Endothelial cell of umbilical vein (primary cell): ENCODE measurements at regions not wholly inside any gene's neighbourhood (a gene's known extent, or its start where the extent isn't known, plus 50 kb on each side); places are given as distances from the start of the nearest gene placed in this dataset.

Experiments
- BruUV-seq: library from RNA; stranded (reverse); fragments of 400-500 nt; replicated peaks from 2 replicates; lab custom pipeline; 2021; lab: Mats Ljungman, UMichigan
- CTCF ChIA-PET: fragments of 300-600, 350-600 bp; sonication (Branson Sonifier 250); formaldehyde crosslinking; loops from one replicate; lab custom pipeline; 2021; ENCODE audit warnings: antibody characterized with exemption, inconsistent platforms; lab: Charles Lee
- POLR2A ChIA-PET: fragments of 300-600, 350-600 bp; sonication (Branson Sonifier 250); formaldehyde crosslinking; loops from one replicate; lab custom pipeline; 2021; ENCODE audit warnings: antibody characterized with exemption, inconsistent platforms; lab: Charles Lee
- DNase-seq: peaks from one replicate; pipeline ENCODE4 v3.0.0-alpha.2; 2011; ENCODE audit warnings: low read depth, low spot score
- FAIRE-seq: peaks from 2 replicates; lab custom pipeline; 2011; peaks lifted over from hg19 to GRCh38; lab: Jason Lieb, UNC
- H2AFZ ChIP-seq: 2 replicates; pipeline ENCODE4 v1.6.0; 2012; ENCODE audit warnings: low read depth, low read length, control low read depth, inconsistent platforms
- H3K27ac ChIP-seq: 2 replicates; pipeline ENCODE4 v1.5.1; 2011; ENCODE audit warnings: low read depth, mild to moderate bottlenecking, control low read depth, low read length, moderate library complexity; ENCODE audit not compliant: insufficient read depth
- H3K27me3 ChIP-seq, 2 experiments: 2 replicates each; pipeline versions ENCODE4 v1.6.0 to v1.6.1; 2011; ENCODE audit warnings: low read length in 2 of 2, mixed read lengths in 1 of 2; ENCODE audit not compliant: control insufficient read depth in 2 of 2, insufficient read depth in 2 of 2
- H3K36me3 ChIP-seq, 2 experiments: 2 replicates in 1 of 2; 3 replicates in 1 of 2; pipeline ENCODE4 v1.5.1; 2011; ENCODE audit warnings: low read length in 2 of 2, mild to moderate bottlenecking in 1 of 2, moderate library complexity in 1 of 2; ENCODE audit not compliant: control insufficient read depth in 2 of 2, insufficient read depth in 2 of 2; ENCODE audit errors: extremely low read depth in 1 of 2
- H3K4me1 ChIP-seq: 3 replicates; pipeline ENCODE4 v1.5.1; 2011; ENCODE audit warnings: mild to moderate bottlenecking, low read length; ENCODE audit not compliant: control insufficient read depth, insufficient read depth; ENCODE audit errors: extremely low read depth
- H3K4me2 ChIP-seq: 2 replicates; pipeline ENCODE4 v1.6.1; 2011; ENCODE audit warnings: low read length, control low read depth, mixed read lengths; ENCODE audit not compliant: insufficient read depth
- H3K4me3 ChIP-seq, 3 experiments: fragments of 200-600 bp in 1 of 3; sonication (generic), shearing (Covaris generic) in 1 of 3; replicated peaks in 1 of 3; 2 replicates each; pipeline ENCODE4 v1.5.1; 2011 to 2016; ENCODE audit warnings: control low read depth in 3 of 3, low read length in 3 of 3, mild to moderate bottlenecking in 2 of 3, inconsistent platforms in 1 of 3, low read depth in 1 of 3, moderate library complexity in 1 of 3; ENCODE audit not compliant: insufficient read depth in 1 of 3
- H3K79me2 ChIP-seq: 2 replicates; pipeline ENCODE4 v1.6.0; 2012; ENCODE audit warnings: low read length, inconsistent platforms; ENCODE audit not compliant: control insufficient read depth, insufficient read depth
- H3K9ac ChIP-seq: replicated peaks from 2 replicates; pipeline ENCODE3; 2011; ENCODE audit warnings: low read length, control low read depth; ENCODE audit not compliant: insufficient read depth; ENCODE audit errors: extremely low read depth
- H3K9me1 ChIP-seq: replicated peaks from 3 replicates; pipeline ENCODE4 v1.6.0; 2011; ENCODE audit warnings: mild to moderate bottlenecking, low read length; ENCODE audit not compliant: control insufficient read depth, insufficient read depth; ENCODE audit errors: extremely low read depth
- H3K9me3 ChIP-seq: replicated peaks from 2 replicates; pipeline ENCODE4 v1.5.1; 2012; ENCODE audit warnings: low read length, inconsistent platforms; ENCODE audit not compliant: control insufficient read depth, insufficient read depth
- H4K20me1 ChIP-seq: replicated peaks from 2 replicates; pipeline ENCODE3; 2011; ENCODE audit warnings: mild to moderate bottlenecking, low read length; ENCODE audit not compliant: control insufficient read depth, insufficient read depth; ENCODE audit errors: extremely low read depth
- EZH2 ChIP-seq: IDR thresholded peaks from 2 replicates; pipeline ENCODE4 v1.6.1; 2012; ENCODE audit warnings: borderline replicate concordance, low read depth, mild to moderate bottlenecking, moderate library complexity, low read length, inconsistent platforms; ENCODE audit not compliant: severe bottlenecking
- FOS ChIP-seq: IDR thresholded peaks from 2 replicates; pipeline ENCODE4 v1.6.1; 2011; ENCODE audit warnings: mild to moderate bottlenecking, low read length, moderate library complexity, borderline replicate concordance; ENCODE audit not compliant: insufficient read depth
- GATA2 ChIP-seq: IDR thresholded peaks from 2 replicates; pipeline ENCODE4 v1.7.0; 2011; ENCODE audit warnings: low read depth, mild to moderate bottlenecking, moderate library complexity, mixed read lengths, low read length; ENCODE audit not compliant: insufficient read length, insufficient read depth
- JUN ChIP-seq: IDR thresholded peaks from 2 replicates; pipeline ENCODE4 v1.6.1; 2011; ENCODE audit warnings: borderline replicate concordance, low read depth; ENCODE audit not compliant: insufficient read length, insufficient read depth
- MYC ChIP-seq: IDR thresholded peaks from one replicate; pipeline ENCODE4 v1.6.1; 2011; ENCODE audit warnings: mild to moderate bottlenecking, low read depth, low read length
- POLR2A ChIP-seq: IDR thresholded peaks from 2 replicates; pipeline ENCODE4 v1.6.1; 2012; ENCODE audit warnings: low read depth, mild to moderate bottlenecking, control low read depth, low read length
- POLR2AphosphoS5 ChIP-seq: IDR thresholded peaks from 2 replicates; pipeline ENCODE4 v1.6.1; 2012; ENCODE audit warnings: low read depth, mild to moderate bottlenecking, control low read depth, low read length, moderate library complexity; ENCODE audit not compliant: insufficient read depth
- dilution Hi-C: fragments of 300-500 bp; cut with MboI; formaldehyde crosslinking; loops from one replicate; pipeline ENCODE4 v1.15.0; 2019; ENCODE audit warnings: low sequenced_read_pairs; ENCODE audit not compliant: extremely low pct_ligation_motif_present
- intact Hi-C: fragments of 100-400 bp; cut with micrococcal nuclease; formaldehyde crosslinking; loops from one replicate; pipeline ENCODE4 v1.10.0; 2022
- TF ChIP-seq, protein P1 (sequence below), 2 donors: IDR thresholded peaks; 1 replicate in 1 of 2; 2 replicates in 1 of 2; pipeline ENCODE4 v1.5.1; 2011; ENCODE audit warnings: low read length in 2 of 2, mild to moderate bottlenecking in 2 of 2, moderate library complexity in 2 of 2, control low read depth in 1 of 2, inconsistent platforms in 1 of 2, low read depth in 1 of 2; ENCODE audit not compliant: insufficient read depth in 1 of 2; ENCODE audit errors: extremely low read depth in 1 of 2
- TF ChIP-seq, protein P2 (sequence below): IDR thresholded peaks from 2 replicates; pipeline ENCODE4 v1.6.1; 2011; ENCODE audit not compliant: insufficient read depth, insufficient read length

DNA sequence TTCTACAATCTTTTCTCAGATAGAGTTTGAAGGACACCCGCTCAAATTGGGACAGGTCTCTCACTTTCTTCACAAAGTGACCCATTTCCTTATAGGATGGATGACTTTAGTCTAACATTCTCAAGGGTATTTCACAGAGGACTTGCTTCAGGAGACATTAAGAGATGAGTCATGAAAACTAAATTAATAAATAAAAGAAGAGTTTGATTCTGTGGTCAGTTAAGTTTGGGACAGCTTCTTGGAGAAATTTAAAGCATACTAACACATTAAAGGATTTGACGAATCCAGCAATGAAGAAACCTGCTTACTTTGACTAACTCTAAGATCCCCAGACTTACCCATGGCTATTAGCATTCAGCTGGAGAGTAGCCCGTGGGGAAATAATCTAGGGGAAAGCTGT, 95.6 kb upstream of the RAB3GAP2 start:
- BruUV-seq, result no TSS peak
- dilution Hi-C loops, result no loop called here
- Histone ChIP-seq H3K9me1 (no peaks in the 10 kb centered on the region), H2AFZ (no peak overlapping the region), H3K27ac (no peak overlapping the region), H3K79me2 (no peaks in the 10 kb centered on the region), H3K4me2 (no peak overlapping the region), H3K9me3 (no peaks in the 10 kb centered on the region), H3K4me3 (no peak overlapping the region), H3K27me3 (no peaks in the 10 kb centered on the region), H3K4me1 (no peaks in the 10 kb centered on the region), H4K20me1 (no peaks in the 10 kb centered on the region), H3K36me3 (no peaks in the 10 kb centered on the region), H3K9ac (no peak overlapping the region)
- CTCF ChIA-PET, result interaction anchor here (0.7 kb wide), 1 partner anchor 17 kb away, joined by 3 read pairs; no protein-coding TSS in a partner anchor
- FAIRE-seq (no peak), DNase-seq (no peak)
- POLR2A ChIA-PET, result no interaction called here
- intact Hi-C loops, result no loop called here
- no peak for TF ChIP-seq EZH2

DNA sequence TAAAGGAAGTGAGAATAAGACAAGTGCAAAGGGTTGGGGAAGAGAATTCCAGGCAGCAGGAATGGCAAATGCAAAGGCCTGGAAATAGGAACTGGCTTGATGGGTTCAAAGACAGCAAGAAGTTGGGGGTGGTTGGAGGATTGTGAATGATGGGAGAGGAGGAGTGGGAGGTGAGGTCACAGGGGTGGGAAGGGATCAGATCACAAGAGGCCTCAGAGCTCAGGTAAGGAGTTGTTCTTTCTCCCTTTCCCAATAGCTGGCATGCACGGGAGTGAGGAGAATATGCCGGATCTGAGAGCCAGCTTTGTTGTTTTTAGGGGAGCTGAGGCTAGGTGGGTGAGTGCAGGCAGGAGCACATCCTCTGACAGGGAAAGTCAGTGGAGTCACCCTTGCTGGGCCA, 94.0 kb upstream of the RAB3GAP2 start:
- CTCF ChIA-PET, result no interaction called here
- no TSS peak for BruUV-seq
- POLR2A ChIA-PET, result no interaction called here

More for the DNA sequence above, 94.0 kb upstream of the RAB3GAP2 start:
- DNase-seq (no peak), FAIRE-seq (no peak)
- dilution Hi-C loops, result no loop called here
- no peaks in the 10 kb centered on the region for H3K4me1 ChIP-seq
- H3K9ac ChIP-seq, result no peak overlapping the region
- no peaks in the 10 kb centered on the region for H3K27me3 ChIP-seq
- no peak overlapping the region for H3K4me2 ChIP-seq
- no peaks in the 10 kb centered on the region for H3K79me2 ChIP-seq
- H2AFZ ChIP-seq, result no peak overlapping the region
- no peak overlapping the region for H3K4me3 ChIP-seq
- H4K20me1 ChIP-seq, result no peaks in the 10 kb centered on the region
- no peaks in the 10 kb centered on the region for H3K9me3 ChIP-seq
- no peaks in the 10 kb centered on the region for H3K9me1 ChIP-seq
- no peaks in the 10 kb centered on the region for H3K36me3 ChIP-seq
- TF ChIP-seq FOS (no peak), POLR2AphosphoS5 (no peak), MYC (no peak), JUN (no peak), GATA2 (no peak), EZH2 (no peak), POLR2A (no peak)
- TF ChIP-seq, protein P1, sequence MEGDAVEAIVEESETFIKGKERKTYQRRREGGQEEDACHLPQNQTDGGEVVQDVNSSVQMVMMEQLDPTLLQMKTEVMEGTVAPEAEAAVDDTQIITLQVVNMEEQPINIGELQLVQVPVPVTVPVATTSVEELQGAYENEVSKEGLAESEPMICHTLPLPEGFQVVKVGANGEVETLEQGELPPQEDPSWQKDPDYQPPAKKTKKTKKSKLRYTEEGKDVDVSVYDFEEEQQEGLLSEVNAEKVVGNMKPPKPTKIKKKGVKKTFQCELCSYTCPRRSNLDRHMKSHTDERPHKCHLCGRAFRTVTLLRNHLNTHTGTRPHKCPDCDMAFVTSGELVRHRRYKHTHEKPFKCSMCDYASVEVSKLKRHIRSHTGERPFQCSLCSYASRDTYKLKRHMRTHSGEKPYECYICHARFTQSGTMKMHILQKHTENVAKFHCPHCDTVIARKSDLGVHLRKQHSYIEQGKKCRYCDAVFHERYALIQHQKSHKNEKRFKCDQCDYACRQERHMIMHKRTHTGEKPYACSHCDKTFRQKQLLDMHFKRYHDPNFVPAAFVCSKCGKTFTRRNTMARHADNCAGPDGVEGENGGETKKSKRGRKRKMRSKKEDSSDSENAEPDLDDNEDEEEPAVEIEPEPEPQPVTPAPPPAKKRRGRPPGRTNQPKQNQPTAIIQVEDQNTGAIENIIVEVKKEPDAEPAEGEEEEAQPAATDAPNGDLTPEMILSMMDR (IDR thresholded peaks at IDR 0.05; ENCODE audit: extremely low read depth in 1 of 2, insufficient read depth in 1 of 2, low read depth in 1 of 2, low read length in 2 of 2), result no peak
- TF ChIP-seq, protein P2, sequence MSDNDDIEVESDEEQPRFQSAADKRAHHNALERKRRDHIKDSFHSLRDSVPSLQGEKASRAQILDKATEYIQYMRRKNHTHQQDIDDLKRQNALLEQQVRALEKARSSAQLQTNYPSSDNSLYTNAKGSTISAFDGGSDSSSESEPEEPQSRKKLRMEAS, result no peak
- H3K27ac ChIP-seq, result no peak overlapping the region
- intact Hi-C loops, result no loop called here
